OCI-LY3 (cell line): ENCODE measurements at regions not wholly inside any gene's neighbourhood (a gene's known extent, or its start where the extent isn't known, plus 50 kb on each side); places are given as distances from the start of the nearest gene placed in this dataset.

Source experiments
- H2AFZ ChIP-seq: fragments of 200-600, 300-600 bp; shearing (Covaris generic); 2 replicates; pipeline ENCODE4 v1.6.0; 2014; ENCODE audit warnings: antibody characterized with exemption, low read depth, low read length
- H3K27ac ChIP-seq: fragments of 200-600, 300-600 bp; sonication (generic); 2 replicates; pipeline ENCODE4 v1.5.1; 2014; ENCODE audit warnings: mild to moderate bottlenecking, low read length, moderate library complexity, mixed read lengths
- H3K27me3 ChIP-seq: fragments of 200-600, 300-600 bp; sonication (generic); 2 replicates; pipeline ENCODE4 v1.6.1; 2014; ENCODE audit warnings: low read depth, low read length, mixed read lengths
- H3K36me3 ChIP-seq: fragments of 200-600, 300-600 bp; sonication (generic); replicated peaks from 2 replicates; pipeline ENCODE3; 2014; ENCODE audit warnings: low read depth, low read length, mixed read lengths
- H3K4me1 ChIP-seq: fragments of 300-600, 200-600 bp; sonication (generic); 2 replicates; pipeline ENCODE4 v1.6.1; 2014; ENCODE audit warnings: low read length, mixed read lengths
- H3K4me2 ChIP-seq: fragments of 200-600, 300-600 bp; sonication (generic); 2 replicates; pipeline ENCODE4 v1.6.1; 2014; ENCODE audit warnings: low read length, mixed read lengths
- H3K4me3 ChIP-seq: fragments of 300-600, 200-600 bp; sonication (generic); 2 replicates; pipeline ENCODE4 v1.5.1; 2014; ENCODE audit warnings: antibody characterized with exemption, mild to moderate bottlenecking, low read length, moderate library complexity
- H3K79me2 ChIP-seq: fragments of 300-600, 200-600 bp; shearing (Covaris generic); 2 replicates; pipeline ENCODE4 v1.6.1; 2014; ENCODE audit warnings: mild to moderate bottlenecking, low read length, mixed read lengths
- H3K9ac ChIP-seq: fragments of 300-600, 200-600 bp; shearing (Covaris generic); 2 replicates; pipeline ENCODE4 v1.6.0; 2014; ENCODE audit warnings: mild to moderate bottlenecking, low read length, moderate library complexity
- H3K9me3 ChIP-seq: fragments of 200-600, 300-600 bp; shearing (Covaris generic); 2 replicates; pipeline ENCODE4 v1.6.1; 2014; ENCODE audit warnings: low read length, mixed read lengths; ENCODE audit not compliant: insufficient read depth
- H4K20me1 ChIP-seq: fragments of 200-600, 300-600 bp; sonication (generic); 2 replicates; pipeline ENCODE4 v1.6.1; 2016; ENCODE audit warnings: low read length, mixed read lengths; ENCODE audit not compliant: insufficient read depth
- CTCF ChIP-seq: fragments of 200-600, 300-600 bp; sonication (generic); IDR thresholded peaks from 2 replicates; pipeline ENCODE4 v1.5.1; 2014; ENCODE audit warnings: antibody characterized with exemption, low read length, low read depth
- EZH2phosphoT487 ChIP-seq: fragments of 200-600 bp; shearing (Covaris generic); IDR thresholded peaks from 2 replicates; pipeline ENCODE4 v1.6.1; 2018; ENCODE audit warnings: antibody characterized with exemption, mixed run types, low read depth

- no peak for TF ChIP-seq EZH2phosphoT487
- no peak for TF ChIP-seq CTCF
- Histone ChIP-seq H3K4me3 (no peak overlapping the region), H3K9ac (no peak overlapping the region), H3K27me3 (no peaks in the 10 kb centered on the region), H3K4me2 (no peak overlapping the region), H4K20me1 (no peaks in the 10 kb centered on the region), H2AFZ (no peak overlapping the region), H3K27ac (no peak overlapping the region), H3K9me3 (no peaks in the 10 kb centered on the region), H3K4me1 (peaks cover 3% of the 10 kb centered on the region; the same call in 1 of the 2 replicates), H3K79me2 (no peaks in the 10 kb centered on the region), H3K36me3 (no peaks in the 10 kb centered on the region)
Measured at GRCh38 chr9:89845321-89845720, 240.5 kb downstream of the GADD45G start.

- Histone ChIP-seq H3K9ac (no peak overlapping the region), H3K4me3 (no peak overlapping the region), H3K27ac (no peak overlapping the region)
Measured at GRCh38 chr9:89845862-89846261, 241.1 kb downstream of the GADD45G start.

DNA sequence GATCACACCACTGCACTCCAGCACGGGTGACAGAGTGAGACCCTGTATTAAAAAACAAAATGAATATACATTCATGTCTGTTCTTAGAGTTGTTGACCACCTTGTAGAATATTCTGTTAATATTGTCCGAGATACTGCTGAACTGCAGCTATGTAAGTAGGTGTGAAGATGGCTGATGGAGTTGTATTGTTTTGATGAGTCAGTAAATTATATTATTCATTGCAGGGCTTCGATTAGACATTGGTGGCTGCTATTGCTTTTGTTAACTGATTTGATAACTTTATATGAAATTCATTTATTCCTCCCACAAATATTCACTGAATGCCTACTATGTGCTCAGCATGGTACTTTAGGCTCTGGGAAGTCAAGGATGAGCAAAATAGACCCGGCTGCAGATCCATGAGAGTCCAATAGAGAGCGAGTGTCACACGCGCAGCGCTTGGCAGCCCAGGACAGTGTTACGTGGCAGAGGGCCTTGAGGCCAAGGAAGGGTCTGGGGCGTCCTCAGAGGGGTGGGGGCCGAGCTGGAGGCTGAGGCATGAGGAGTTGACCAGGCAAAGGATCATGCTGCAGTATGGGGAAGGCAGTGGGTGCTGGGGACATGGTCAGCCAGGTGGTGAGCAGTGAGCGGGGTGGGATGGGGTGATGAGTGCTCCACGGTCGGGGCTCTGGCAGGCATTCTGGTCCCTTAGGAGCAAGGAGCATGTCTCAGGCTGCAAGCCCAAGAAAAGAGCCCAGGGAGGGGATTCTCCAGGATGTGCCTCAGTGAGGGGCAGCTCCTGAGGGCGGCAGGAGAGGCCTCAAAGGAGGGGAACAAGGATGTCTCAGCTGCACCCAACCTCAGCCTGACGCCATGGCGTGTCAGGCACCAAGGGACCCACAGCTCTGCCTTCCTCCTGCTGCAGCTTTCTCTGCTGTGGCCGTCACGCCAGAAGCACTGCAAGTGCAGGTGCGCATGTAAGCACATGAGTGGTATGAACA, 243.5 kb downstream of the GADD45G start:
- H2AFZ ChIP-seq: no peak overlapping the region
- H3K9ac ChIP-seq: no peak overlapping the region
- H3K27me3 ChIP-seq: no peaks in the 10 kb centered on the region
- no peaks in the 10 kb centered on the region for H4K20me1 ChIP-seq
- no peak for TF ChIP-seq EZH2phosphoT487
- no peak for TF ChIP-seq CTCF
- no peak overlapping the region for H3K4me3 ChIP-seq
- H3K79me2 ChIP-seq: no peaks in the 10 kb centered on the region
- no peak overlapping the region for H3K27ac ChIP-seq
- peaks cover 3% of the 10 kb centered on the region; the same call in 1 of the 2 replicates for H3K4me1 ChIP-seq
- no peak overlapping the region for H3K4me2 ChIP-seq
- no peaks in the 10 kb centered on the region for H3K36me3 ChIP-seq
- no peaks in the 10 kb centered on the region for H3K9me3 ChIP-seq

More at GRCh38 chr9:89845862-89846261, 241.1 kb downstream of the GADD45G start:
- Histone ChIP-seq H3K27me3 (no peaks in the 10 kb centered on the region), H3K4me1 (peaks cover 3% of the 10 kb centered on the region; the same call in 1 of the 2 replicates), H3K9me3 (no peaks in the 10 kb centered on the region), H4K20me1 (no peaks in the 10 kb centered on the region), H3K36me3 (no peaks in the 10 kb centered on the region), H3K79me2 (no peaks in the 10 kb centered on the region), H2AFZ (no peak overlapping the region), H3K4me2 (no peak overlapping the region)
- TF ChIP-seq CTCF (no peak), EZH2phosphoT487 (no peak)

DNA sequence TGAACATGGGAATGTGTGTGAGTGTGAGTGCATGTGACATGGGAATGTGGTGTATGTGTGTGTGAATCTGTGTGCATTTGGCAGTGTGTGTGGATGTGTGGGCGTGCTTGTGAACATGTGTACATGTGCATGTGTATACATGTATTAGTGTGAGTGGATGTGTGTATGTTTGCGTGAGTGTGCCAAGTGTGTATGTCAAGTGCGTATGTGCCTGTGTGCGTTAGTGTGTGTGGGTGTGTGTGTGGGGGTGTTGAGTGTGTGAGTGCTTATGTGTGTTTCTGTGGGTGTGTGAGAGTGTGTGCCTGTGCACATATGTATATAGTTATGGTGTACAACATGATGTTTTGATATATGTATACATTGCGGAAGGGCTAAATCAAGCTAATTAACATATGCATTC, 244.3 kb downstream of the GADD45G start:
- no peaks in the 10 kb centered on the region for H3K79me2 ChIP-seq
- H3K4me3 ChIP-seq: no peak overlapping the region
- TF ChIP-seq CTCF (no peak), EZH2phosphoT487 (no peak)
- no peak overlapping the region for H3K4me2 ChIP-seq
- no peaks in the 10 kb centered on the region for H4K20me1 ChIP-seq
- peaks cover 3% of the 10 kb centered on the region; the same call in 1 of the 2 replicates for H3K4me1 ChIP-seq
- no peaks in the 10 kb centered on the region for H3K36me3 ChIP-seq
- no peaks in the 10 kb centered on the region for H3K9me3 ChIP-seq
- no peak overlapping the region for H2AFZ ChIP-seq
- no peak overlapping the region for H3K27ac ChIP-seq
- no peaks in the 10 kb centered on the region for H3K27me3 ChIP-seq
- no peak overlapping the region for H3K9ac ChIP-seq
